Lung (tissue), 11 donors: ENCODE measurements at regions not wholly inside any gene's neighbourhood (a gene's known extent, or its start where the extent isn't known, plus 50 kb on each side); places are given as distances from the start of the nearest gene placed in this dataset.

Experiments
- ATAC-seq: fragments of 200-7000 bp; cut with Tn5 transposase; one replicate; pipeline ENCODE4 v1.9.1; 2020; ENCODE audit warnings: moderate number of reproducible peaks; ENCODE audit not compliant: insufficient read depth, low FRiP score
- DNase-seq, 3 donors: peaks; one replicate each; pipeline ENCODE4 v3.0.0-alpha.2; 2013 to 2017
- H3K27ac ChIP-seq, 2 donors: one replicate each; pipeline ENCODE4 v1.5.1; 2013; ENCODE audit warnings: mild to moderate bottlenecking in 2 of 2, moderate library complexity in 2 of 2, control low read depth in 1 of 2, inconsistent platforms in 1 of 2, low read depth in 1 of 2, low read length in 1 of 2
- H3K27me3 ChIP-seq, 3 donors: one replicate each; pipeline ENCODE4 v1.5.1; 2013; ENCODE audit warnings: low read length in 2 of 3; ENCODE audit not compliant: control insufficient read depth in 3 of 3, insufficient read depth in 3 of 3
- H3K36me3 ChIP-seq, 4 donors: one replicate each; pipeline ENCODE4 v1.5.1; 2013; ENCODE audit warnings: low read length in 4 of 4, mild to moderate bottlenecking in 1 of 4, moderate library complexity in 1 of 4; ENCODE audit not compliant: control insufficient read depth in 4 of 4, insufficient read depth in 4 of 4
- H3K4me1 ChIP-seq, 5 donors: one replicate each; pipeline ENCODE4 v1.5.1; 2013; ENCODE audit warnings: low read length in 5 of 5, mild to moderate bottlenecking in 2 of 5, moderate library complexity in 1 of 5; ENCODE audit not compliant: control insufficient read depth in 5 of 5, insufficient read depth in 5 of 5
- H3K4me3 ChIP-seq: one replicate; pipeline ENCODE4 v1.5.1; 2013; ENCODE audit warnings: mild to moderate bottlenecking, control low read depth, moderate library complexity
- H3K9ac ChIP-seq, 2 donors: one replicate each; pipeline ENCODE4 v1.5.1; 2013; ENCODE audit warnings: low read length in 2 of 2, control low read depth in 1 of 2; ENCODE audit not compliant: insufficient read depth in 1 of 2
- H3K9me3 ChIP-seq, 4 donors: one replicate each; pipeline ENCODE4 v1.5.1; 2013; ENCODE audit warnings: low read length in 3 of 4, mild to moderate bottlenecking in 1 of 4, moderate library complexity in 1 of 4; ENCODE audit not compliant: control insufficient read depth in 4 of 4, insufficient read depth in 3 of 4
- CTCF ChIP-seq: IDR thresholded peaks from 2 replicates; pipeline ENCODE4 v1.5.1; 2012; ENCODE audit warnings: mild to moderate bottlenecking; ENCODE audit errors: control extremely low read depth, extremely low read depth
- WGBS, 2 donors: extraction: QIAGEN DNeasy Blood & Tissue Kit; methylation state at CpG; one replicate each; pipeline ENCODE4 v1.1.7; 2013; 5-methylcytosine and 5-hydroxymethylcytosine counted together
- donor health status: control.
- donor health status: control.
- donor health status: Bipolar disorder and iron deficiency.
- donor health status: healthy.
- donor health status: DM: yes; HTN: yes; CAD: no.

GRCh38 chr22:49690454-49690853 lies 137.2 kb downstream of the BRD1 start:
- no peak for TF ChIP-seq CTCF
- Histone ChIP-seq H3K9ac (no peak overlapping the region), H3K4me1 (no peaks in the 10 kb centered on the region), H3K4me3 (no peak overlapping the region), H3K9me3 (peaks cover 0 to 10% (median 2%) of the 10 kb centered on the region in 4 donors), H3K27ac (no peak overlapping the region), H3K36me3 (no peaks in the 10 kb centered on the region), H3K27me3 (peaks cover 0 to 3% (median 3%) of the 10 kb centered on the region in 3 donors)
- 83 to 91% methylated on average over 16 of the region's 16 CpGs for WGBS, 2 donors
- DNase-seq (no peak), ATAC-seq (no peak)

- 70 to 82% methylated on average over 11 of the region's 11 CpGs for WGBS, 2 donors
- peaks cover 0 to 6% (median 6%) of the 10 kb centered on the region in 3 donors for H3K27me3 ChIP-seq
- H3K9ac ChIP-seq: no peak overlapping the region
- H3K4me1 ChIP-seq: no peaks in the 10 kb centered on the region
- peaks cover 0 to 10% (median 2%) of the 10 kb centered on the region in 4 donors for H3K9me3 ChIP-seq
- H3K27ac ChIP-seq: no peak overlapping the region
- H3K4me3 ChIP-seq: no peak overlapping the region
- ATAC-seq (no peak), DNase-seq (no peak)
- no peak for TF ChIP-seq CTCF
- H3K36me3 ChIP-seq: no peaks in the 10 kb centered on the region
These were observed 137.8 kb downstream of the BRD1 start for GRCh38 chr22:49689858-49690257.

GRCh38 chr22:49689255-49689770 lies 138.4 kb downstream of the BRD1 start:
- ATAC-seq (no peak), DNase-seq (no peak)
- WGBS, 2 donors: 83 to 89% methylated on average over 5 of the region's 5 CpGs
- Histone ChIP-seq H3K27me3 (peaks cover 0 to 6% (median 6%) of the 10 kb centered on the region in 3 donors), H3K27ac (no peak overlapping the region), H3K4me3 (no peak overlapping the region), H3K9me3 (peaks cover 0 to 10% (median 2%) of the 10 kb centered on the region in 4 donors), H3K36me3 (no peaks in the 10 kb centered on the region), H3K9ac (no peak overlapping the region), H3K4me1 (no peaks in the 10 kb centered on the region)
- no peak for TF ChIP-seq CTCF
